ENCODE measurements at regions not wholly inside any gene's neighbourhood (a gene's known extent, or its start where the extent isn't known, plus 50 kb on each side); places are given as distances from the start of the nearest gene placed in this dataset.

DNA sequence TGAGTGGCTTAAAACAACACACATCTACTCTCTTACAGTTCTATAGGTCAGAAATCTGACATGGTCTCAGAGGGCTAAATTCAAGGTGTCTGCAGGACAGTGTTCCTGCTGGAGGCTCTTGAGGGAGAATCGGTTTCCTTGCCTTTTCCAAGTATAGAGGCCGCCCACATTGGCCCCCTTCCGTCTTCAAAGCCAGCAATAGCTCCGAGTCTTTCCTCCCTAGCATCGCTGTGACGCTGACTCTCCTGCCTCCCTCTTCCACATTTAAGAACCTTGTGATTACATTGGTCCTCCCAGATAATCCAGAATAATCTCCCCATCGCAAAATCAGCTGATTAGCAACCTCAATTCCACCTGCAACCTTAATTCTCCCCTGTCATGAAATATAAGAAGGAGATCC lies 81.3 kb upstream of the IER5L start:
- TF ChIP-seq, protein P1, sequence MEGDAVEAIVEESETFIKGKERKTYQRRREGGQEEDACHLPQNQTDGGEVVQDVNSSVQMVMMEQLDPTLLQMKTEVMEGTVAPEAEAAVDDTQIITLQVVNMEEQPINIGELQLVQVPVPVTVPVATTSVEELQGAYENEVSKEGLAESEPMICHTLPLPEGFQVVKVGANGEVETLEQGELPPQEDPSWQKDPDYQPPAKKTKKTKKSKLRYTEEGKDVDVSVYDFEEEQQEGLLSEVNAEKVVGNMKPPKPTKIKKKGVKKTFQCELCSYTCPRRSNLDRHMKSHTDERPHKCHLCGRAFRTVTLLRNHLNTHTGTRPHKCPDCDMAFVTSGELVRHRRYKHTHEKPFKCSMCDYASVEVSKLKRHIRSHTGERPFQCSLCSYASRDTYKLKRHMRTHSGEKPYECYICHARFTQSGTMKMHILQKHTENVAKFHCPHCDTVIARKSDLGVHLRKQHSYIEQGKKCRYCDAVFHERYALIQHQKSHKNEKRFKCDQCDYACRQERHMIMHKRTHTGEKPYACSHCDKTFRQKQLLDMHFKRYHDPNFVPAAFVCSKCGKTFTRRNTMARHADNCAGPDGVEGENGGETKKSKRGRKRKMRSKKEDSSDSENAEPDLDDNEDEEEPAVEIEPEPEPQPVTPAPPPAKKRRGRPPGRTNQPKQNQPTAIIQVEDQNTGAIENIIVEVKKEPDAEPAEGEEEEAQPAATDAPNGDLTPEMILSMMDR (IDR thresholded peaks at IDR 0.05) = no peak
- no peak for TF ChIP-seq POLR2A (IDR thresholded peaks at IDR 0.05)
